ENCODE measurements at regions not wholly inside any gene's neighbourhood (a gene's known extent, or its start where the extent isn't known, plus 50 kb on each side); places are given as distances from the start of the nearest gene placed in this dataset.

DNA sequence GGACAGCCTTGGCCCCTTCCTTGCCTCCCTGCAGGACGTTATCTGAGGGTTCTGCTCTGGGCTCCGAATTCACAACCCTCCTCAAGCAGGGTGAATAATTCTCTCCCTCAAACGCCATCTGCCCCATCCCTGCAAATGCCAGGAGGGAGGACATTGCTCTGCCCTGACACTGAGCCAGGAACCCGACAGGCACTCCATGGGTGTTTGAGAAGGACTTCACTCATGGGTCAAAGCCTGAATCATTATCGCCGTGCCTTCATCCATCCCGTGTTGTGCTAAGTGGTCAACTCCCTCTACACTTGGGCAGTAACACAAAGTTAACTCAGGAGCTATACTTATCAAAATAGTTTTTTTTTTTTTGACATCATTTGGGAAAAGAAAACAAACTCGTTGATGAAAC is 261.8 kb upstream of the IGF1R start:
- no peak for DNase-seq (ENCODE audit: low read depth in 2 of 2)

DNA sequence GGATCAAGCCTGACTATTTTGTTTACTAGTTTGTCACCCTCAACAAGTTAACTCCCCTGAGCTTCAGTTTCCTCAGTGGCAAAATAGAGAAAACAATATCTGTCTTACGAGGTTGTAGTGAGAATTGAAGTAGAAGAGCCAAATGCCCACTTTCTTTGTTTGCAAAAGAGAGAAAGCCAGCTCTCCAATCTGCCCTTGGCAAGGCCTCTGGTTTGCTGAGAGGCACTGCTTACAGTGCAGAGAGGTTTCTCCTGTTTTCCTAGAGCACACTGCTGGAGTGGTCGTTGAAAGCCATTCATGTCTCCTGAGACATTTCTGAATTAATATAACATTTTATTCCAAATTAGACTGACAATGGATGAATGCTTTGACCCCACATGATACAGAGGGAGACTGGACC is 260.5 kb upstream of the IGF1R start:
- DNase-seq (ENCODE audit: low read depth in 2 of 2), result no peak

DNA sequence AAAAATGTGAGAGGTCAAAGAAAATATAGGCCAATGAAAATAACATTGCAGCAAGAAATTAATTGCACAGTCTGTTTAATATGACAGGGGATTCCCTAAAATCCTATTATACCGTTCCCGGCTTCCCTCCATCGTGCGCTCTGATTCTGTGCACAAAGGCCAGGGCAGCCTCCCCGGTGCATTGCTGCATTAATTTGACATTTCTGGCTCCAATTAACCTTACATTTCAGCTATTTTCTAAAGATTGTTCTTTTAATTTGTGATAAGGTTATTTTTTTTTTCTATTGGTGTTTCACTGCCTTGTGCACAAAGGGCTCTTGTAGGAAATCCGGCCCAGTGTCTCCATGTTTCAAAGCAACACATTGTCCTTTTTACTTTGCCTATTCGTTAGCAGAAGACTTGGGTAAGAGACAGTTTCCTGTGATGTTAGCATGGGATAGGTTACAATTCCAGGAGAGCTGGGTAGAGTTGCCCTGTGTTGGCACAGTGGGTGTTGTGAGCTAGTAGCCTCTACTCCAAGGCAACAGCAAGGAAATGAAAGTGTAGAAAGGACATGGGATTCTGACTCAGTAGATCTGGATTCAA is 257.3 kb upstream of the IGF1R start:
- no peak for DNase-seq (ENCODE audit: low read depth in 2 of 2)

DNA sequence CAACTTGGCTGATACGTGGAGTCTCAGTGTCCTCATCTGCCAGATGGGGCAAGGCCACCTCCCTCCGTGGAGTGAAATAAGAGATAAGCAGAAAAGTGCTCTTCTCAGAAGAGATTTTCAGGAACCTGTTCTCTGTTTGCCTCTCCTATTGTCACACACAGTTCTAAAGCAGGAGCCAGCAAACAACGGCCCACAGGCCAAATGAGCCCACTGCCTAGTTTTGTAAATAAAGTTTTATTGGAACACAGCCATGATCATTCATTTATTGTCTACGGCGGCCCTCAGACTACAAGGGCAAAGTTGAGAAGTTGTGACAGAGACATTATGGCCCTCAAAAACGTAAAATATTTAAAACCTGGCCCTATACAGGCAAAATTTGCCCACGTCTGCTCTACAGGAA is 256.8 kb upstream of the IGF1R start:
- DNase-seq (ENCODE audit: low read depth in 2 of 2), result no peak

DNA sequence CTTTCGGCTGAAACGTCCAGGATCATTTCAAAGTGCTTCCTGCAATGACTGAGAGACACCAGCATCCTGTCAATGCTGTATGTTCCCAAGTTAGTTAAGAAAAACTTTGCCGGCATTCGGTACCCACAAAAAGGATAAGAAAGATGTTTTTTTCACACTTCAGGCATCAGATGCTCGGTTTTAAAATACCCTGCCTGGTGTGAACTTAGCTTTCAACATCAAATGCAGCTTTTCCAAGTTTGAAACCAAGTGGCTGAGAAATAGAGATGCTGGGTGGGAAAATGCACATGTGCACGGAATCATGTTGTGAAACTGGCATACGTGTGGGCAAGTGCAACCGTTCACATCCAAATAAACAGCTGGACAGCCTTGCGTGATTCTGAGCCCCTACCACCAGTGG is 254.9 kb upstream of the IGF1R start:
- no peak for DNase-seq (ENCODE audit: low read depth in 2 of 2)

DNA sequence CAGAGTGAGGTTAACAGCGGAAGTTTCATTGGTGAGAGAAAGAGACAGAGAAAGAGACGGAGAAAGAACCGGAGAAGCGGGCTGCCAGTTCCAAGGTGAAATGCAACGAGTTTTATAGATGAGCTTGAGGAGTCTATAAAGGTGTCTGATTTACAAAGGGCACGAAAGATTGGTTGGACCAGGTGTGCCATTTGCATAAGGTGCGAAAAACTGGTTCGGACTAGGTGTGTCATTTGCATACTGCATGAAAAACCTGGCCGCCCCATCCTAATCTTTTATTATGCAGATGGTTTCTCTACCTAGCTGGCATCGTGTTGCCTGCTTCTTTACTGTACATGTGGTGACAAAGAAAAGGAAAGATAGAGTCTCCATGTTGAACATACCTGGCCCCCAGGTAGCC is 253.8 kb upstream of the IGF1R start:
- no peak for DNase-seq (ENCODE audit: low read depth in 2 of 2)

DNA sequence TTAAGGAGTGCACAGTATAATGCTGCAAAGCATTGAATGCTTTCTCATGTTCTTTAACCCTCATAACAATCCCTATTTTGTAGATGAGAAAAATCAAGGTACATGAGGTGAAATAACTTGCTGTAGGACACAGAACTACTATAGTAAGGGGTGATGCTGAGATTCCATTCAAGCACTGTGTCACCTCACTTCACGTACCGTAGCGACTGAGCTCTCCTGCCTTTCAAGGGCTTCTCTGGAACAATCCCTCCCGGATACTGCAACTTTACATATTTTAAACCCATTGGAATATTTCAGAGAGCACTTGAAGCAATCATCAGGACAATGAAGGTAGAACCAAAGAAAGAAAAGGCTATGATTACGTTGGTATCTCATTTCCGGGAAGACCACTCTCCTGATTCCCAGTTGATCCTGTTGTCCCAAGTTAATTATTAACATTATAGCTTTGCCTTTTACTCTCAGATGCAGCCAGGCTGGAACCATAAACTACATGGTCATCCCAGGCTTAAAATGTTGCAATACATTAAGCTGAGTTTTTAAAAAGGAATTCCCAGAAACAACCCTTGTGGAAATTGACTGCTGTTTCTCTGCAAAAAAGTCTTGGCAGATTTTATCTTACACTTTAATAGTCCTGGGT is 252.2 kb upstream of the IGF1R start:
- DNase-seq (ENCODE audit: low read depth in 2 of 2), result no peak

DNA sequence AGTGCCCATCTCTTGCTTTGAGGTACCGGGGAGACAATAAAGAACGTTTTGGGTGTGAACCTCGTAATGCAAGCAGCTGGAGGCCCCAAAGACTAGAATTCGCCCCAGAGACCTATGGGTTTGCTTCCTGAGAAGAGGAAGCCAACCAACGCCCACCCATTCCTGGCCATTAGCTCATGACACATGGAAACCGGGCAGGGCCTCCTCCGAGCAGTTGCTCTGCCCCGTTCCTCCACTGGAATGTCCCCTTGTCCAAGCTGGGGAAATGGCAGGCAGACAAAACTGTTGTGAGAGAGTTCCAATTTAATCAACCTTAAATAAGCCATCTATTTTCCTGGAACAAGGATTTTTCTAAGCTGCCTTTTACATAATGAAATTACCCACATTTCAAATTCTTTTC is 250.9 kb upstream of the IGF1R start:
- no peak for DNase-seq (ENCODE audit: low read depth in 2 of 2)

DNA sequence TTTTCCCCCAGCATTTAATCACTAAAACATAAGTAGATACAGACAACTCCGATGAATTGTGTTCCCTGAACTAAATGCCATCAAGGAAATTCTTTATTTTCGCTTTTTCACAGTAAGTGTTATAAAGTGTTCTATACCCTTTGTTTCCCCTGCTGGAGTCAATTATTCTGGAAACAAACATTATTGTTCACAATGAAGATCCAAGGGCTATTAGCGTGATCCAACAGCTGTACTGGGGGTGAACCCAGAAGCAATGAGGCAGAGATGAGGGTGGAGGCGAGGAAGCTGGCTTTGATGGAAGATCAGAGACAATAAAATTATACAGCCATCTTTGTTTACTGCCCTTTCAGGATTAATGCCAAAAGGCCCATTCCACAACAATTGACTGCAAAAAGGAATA is 250.3 kb upstream of the IGF1R start:
- DNase-seq (ENCODE audit: low read depth in 2 of 2), result no peak

DNA sequence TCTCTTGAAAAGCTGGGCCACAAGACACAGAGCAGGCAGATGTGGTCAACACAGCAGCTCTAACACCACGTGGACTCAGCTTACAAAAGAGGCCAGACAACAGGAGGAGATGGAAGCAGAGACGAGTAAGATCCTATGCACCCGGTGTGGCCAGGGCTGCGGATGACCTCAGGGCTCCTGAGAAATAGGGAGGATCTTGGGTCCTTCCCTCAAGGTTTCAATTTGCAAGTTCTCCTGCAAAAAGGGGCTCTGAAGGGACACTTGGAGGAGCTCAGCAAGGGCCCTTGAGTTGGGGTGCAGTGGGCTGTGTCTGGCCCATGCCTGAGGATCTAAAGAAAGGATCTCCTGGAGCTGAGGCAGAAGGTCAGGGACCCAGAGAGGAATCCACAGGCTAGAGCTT is 249.5 kb upstream of the IGF1R start:
- no peak for DNase-seq (ENCODE audit: low read depth in 2 of 2)

DNA sequence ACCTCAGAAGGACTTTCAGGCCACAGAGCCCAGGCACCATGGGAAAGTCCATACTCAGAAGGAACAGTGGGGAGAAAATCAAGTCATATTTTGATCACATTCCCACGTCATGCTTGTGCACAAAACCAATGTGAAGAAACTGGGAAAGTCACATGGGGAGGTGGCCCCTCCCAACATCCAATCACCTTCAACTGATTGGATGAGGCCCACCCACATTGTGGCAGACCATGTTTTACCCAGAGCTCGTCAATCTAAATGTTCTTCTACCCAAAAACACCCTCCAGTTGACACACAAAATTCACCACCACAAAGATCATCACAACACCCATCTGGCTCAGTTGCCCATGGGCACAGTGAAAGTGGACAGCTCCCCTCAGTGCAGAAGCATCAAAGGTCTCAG is 248.2 kb upstream of the IGF1R start:
- DNase-seq (ENCODE audit: low read depth in 2 of 2), result no peak

DNA sequence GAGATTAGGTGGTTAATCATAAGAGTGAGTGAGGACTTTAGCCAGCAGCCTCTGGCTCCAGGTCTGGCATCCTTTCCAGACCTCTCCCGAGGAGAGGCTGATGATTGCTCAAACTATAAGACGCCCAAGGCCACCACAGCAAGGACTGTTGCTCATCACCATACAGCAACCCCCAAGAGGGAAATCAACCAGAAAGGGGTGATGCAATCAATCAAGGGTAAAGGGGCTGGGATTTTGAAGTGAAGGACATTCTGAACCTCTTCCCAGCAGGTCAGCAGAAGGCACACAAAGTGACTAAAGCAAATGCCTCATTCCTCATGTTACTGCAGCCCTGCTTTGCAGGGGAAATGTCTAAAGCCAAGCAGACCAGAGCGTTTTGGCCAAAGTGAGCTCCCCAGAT is 247.3 kb upstream of the IGF1R start:
- no peak for DNase-seq (ENCODE audit: low read depth in 2 of 2)

DNA sequence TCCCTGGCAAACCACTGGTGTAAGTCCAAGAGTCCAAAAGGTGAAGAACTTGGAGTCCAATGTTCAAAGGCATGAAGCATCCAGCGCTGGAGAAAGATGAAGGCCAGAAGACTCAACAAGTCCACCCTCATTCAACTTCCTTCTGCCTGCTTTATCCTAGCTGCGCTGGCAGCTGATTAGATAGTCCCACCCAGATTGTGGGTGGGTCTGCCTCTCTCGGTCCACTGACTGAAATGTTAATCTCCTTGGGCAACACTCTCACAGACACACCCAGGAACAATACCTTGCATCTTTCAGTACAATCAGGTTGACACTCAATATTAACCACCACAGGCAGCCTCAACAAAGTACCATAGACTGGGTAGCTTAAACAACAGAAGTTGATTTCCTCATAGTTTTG is 245.9 kb upstream of the IGF1R start:
- no peak for DNase-seq (ENCODE audit: low read depth in 2 of 2)

DNA sequence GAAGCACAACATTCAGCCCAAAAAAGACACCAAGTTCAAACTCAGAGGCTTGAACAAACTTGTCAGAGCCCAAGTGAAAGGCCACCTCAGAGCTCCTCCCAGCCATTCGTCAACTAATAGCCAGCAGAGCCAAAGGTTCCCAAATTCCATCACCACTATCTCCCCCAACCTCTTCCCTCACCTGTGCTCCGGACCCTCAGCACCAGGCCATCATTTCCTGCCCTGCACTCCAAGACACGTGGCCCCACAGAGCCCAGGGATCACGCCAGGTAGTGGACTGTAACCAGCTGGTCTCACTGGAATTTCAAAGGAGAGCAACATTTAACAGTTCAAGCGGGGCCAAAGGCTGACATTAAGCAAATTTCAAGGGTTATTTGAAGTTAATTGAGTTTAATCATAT is 245.2 kb upstream of the IGF1R start:
- no peak for DNase-seq (ENCODE audit: low read depth in 2 of 2)

DNA sequence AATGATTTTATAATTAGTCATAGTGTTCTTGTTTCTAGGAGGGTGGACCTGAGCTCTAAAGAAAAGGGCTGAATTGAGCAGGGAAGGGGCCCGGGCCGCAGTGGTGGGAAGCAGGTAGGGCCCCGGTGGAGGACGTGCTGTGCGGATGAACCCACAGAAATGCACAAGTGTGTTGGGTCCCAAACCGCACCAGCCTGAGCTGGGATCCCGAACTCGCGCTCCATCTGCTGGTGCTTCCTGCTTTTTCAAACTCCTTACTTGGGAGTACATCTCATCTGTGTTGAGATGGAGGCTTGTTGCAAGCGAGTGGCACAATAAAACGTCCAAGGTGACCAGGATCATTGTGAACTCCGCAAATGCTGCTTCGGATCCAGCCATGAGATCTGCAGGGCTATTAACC is 244.8 kb upstream of the IGF1R start:
- no peak for DNase-seq (ENCODE audit: low read depth in 2 of 2)

DNA sequence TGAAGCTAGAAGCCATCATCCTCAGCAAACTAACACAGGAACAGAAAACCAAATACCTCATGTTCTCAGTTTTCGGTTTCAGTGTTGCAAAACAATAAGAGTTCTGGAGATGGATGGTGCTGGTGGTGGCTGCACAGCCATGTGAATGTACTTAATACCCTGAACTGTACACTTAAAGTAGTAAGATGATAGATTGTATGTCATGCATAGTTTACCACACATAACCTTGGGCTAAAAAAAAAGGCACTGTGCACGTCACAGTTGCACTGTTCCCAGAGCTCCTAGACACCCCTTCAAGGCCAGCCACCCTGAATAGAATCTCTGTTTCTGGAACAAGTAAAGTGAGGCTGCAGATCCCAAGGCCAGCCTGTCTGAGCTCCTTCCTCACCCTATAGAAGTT is 243.3 kb upstream of the IGF1R start:
- no peak for DNase-seq (ENCODE audit: low read depth in 2 of 2)

DNA sequence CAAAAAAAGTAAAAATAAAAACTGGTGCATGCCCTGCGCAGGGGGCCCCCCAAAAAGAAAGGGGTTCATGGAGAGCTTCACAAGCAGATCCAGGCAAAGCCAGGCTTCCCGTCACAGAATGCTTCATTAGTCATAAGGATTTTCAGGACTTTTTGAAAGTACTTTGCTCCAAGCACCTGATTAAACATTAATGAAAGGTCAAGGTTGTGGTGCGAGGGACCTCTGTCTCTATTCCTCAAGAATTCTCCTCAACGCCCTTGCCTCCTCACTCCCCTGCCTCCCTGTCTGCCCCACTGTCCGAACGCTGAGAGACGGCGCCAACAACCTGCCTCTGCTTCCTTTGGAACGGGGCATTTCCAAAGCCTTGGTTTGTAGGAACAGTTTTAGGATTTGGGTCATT is 240.1 kb upstream of the IGF1R start:
- no peak for DNase-seq (ENCODE audit: low read depth in 2 of 2)

DNA sequence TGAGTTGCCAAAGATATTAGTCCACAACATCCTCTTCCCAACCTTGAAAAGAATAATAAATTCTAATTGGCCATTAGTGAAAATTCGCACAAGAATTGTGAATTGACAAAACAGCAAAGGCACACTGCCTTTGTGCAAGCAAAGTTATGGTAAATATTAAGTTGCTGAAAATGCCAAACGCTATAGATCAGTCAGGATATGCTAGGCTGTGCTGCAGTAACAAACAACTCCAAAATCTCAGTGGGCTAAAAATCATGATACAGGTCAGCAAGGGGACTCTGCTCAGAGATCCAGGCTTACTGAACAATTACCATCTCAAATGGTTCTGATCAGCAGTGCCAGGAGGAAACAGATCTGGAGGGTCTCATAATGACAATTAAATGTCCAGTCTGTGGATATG is 238.0 kb upstream of the IGF1R start:
- no peak for DNase-seq (ENCODE audit: low read depth in 2 of 2)

DNA sequence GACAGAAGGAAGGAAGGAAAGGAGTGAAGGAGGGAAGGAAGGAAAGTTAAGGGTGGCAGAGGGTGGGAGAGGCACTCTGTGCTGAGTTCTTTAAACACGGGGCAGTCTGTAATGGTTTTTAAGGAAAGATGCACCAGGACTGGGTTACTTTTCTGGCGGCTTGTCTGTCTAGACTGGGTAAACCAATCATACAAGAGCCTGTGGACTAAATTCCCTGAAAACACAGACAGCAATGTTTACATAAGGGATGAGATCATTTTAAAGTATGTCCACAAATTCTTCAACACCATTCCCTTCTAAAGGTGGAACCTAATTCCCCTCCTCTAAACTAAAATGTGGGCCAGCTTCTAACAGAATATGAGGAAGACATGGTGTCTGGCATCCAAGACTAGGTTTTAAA is 235.5 kb upstream of the IGF1R start:
- DNase-seq (ENCODE audit: low read depth in 2 of 2), result no peak

DNA sequence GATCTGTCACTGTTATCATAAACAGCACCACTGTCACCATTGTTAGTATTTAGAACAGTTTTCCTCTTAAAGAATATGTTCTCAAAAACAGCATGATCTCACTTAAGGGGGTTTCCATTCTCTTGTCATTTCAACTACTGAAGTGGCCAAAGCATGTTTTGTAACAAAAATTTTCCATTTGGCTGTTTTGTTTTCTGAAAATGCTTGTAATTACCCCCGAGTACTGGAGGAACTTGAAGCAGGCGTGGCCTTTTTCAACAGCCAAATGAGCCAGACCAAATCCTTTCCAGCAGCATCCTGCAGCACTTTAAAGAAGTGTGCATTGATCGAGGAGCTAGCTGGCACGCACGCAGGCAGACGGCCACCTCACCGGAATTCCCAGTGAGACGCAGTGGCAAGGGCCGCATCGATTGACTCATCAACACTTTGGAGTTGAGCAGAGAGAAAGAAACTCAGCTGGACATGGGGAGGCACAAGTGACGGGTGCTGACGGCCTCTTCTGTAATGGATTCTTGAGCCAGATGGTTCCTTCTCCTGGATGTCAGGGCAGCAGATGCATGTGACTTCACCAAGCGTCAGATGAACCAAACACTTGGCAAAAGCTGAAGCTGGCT is 234.3 kb upstream of the IGF1R start:
- DNase-seq (ENCODE audit: low read depth in 2 of 2), result no peak

DNA sequence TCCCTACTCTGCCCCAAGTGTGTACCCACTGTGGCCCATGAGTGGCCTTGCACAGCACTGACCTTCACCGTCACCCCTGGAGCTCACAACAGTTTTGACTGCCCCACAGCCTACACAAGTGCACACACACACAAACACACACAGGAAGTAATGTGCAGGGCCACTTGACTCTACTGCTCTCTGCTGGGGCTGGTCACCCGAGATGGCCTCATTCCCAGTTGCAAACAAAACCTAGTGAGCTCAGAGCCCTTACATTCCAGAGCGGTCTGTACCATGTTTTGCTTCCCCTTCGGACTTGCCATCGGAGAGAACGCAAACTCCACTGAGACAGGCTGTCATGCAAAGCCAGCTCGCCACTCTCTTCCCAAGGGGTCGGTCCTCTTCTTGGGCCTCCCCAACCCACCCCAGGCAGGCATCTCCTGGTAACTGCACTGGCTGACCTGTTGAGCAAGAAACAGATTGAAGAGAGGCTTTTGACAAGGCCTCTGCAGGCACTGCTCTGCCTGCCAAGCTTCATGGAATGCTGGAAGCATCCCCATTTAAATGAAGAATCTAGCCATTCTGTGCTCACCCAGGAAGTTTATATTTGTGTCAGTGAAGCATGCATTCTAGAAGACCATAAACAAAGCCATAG is 232.0 kb upstream of the IGF1R start:
- DNase-seq (ENCODE audit: low read depth in 2 of 2), result no peak

DNA sequence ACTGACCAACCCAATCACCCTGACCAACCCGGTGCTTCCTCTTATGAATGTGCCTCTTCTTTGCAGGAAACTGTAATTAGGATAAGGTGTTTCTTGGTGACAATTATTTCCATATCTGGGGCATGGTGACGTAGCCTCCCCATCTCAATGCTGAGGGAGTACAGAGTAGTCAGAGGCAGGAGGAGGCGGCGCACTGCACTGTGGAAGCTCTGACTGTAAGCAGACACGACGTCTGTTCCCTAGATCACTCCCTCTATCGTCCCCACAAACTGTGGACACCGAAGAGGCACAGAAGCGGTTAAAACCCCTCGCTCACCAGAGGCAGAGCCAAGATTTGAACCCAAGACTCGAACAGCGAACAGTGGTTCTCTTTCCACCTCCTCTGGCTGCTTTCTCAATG is 231.0 kb upstream of the IGF1R start:
- no peak for DNase-seq (ENCODE audit: low read depth in 2 of 2)

DNA sequence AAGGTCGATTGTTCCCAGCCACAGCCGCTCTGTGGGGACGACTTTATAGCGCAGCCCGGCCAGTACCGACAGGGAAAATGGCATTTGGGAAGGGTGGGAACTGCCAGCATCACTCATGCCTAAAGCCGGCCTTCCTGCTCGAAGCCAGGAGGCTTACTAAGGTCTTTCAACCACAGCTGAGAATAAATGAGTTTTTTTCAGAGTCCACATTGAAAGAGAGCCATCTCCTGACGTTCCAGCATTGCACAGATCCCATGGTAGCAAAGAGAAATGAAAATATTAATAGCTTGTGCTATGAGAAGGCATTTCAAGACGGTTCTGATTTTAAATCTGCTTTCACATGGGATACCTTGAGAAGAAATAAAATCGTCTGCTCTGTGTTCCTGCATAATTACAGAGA is 230.2 kb upstream of the IGF1R start:
- no peak for DNase-seq (ENCODE audit: low read depth in 2 of 2)

All from stimulated activated CD4-positive, alpha-beta T cell treated with anti-CD3 and anti-CD28 coated beads, Interleukin-4, amount 100 ng/mL, for 48 hours (primary cell).